ENCODE measurements at regions not wholly inside any gene's neighbourhood (a gene's known extent, or its start where the extent isn't known, plus 50 kb on each side); places are given as distances from the start of the nearest gene placed in this dataset.

DNA sequence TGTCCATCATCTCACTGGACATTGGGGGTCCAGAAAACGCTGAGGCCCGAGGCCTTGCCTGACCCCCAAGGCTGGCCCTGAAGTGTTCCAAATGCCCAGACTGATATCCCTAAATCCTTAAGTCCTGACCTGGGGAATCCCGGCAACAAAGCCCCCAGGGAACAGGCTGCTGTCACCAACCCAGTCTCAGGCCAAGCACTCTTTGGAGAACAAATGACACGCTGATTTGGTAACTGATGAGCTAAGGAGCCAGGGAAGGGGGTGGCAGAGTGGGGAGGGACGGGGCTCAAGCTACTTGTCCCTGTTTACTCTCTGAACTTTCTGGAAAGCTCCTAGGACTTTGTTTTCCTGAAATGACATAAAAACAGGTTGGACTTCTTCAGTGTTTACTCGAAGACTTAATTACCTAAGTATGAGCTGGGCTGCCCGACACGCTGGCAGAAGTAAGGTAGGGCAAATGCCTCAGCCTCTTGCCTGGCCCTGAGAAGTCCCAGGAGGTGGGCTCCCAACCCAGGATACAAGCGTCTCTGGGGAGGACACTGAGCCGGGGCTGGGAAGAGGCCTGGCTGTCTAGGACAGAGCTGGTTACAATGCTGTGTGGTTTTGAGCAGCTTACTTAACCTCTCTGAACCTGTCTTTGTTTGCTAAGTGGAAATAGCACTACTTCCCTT lies 105.5 kb upstream of the GLI2 start:
- Histone ChIP-seq H3K79me1 (ENCODE audit: insufficient read depth, low read depth, low read length, poor library complexity, severe bottlenecking) (no peaks in the 10 kb centered on the region), H3K79me2 (ENCODE audit: insufficient read depth, low read length) (no peaks in the 10 kb centered on the region), H4K20me1 (ENCODE audit: control insufficient read depth, insufficient read depth, insufficient read length) (no peaks in the 10 kb centered on the region), H3K18ac (ENCODE audit: insufficient read length, low read depth, low read length) (no peak overlapping the region), H3K4me1 (ENCODE audit: insufficient read depth, low read length) (no peaks in the 10 kb centered on the region), H3K27me3 (ENCODE audit: insufficient read depth, low read length) (no peaks in the 10 kb centered on the region), H3K4me2 (ENCODE audit: insufficient read depth, insufficient read length, low read length) (no peak overlapping the region), H3K23me2 (ENCODE audit: insufficient read length, low read depth, low read length, poor library complexity, severe bottlenecking) (no peaks in the 10 kb centered on the region), H4K8ac (replicated peaks; ENCODE audit: insufficient read length, low read depth, low read length) (no peak overlapping the region), H2AK5ac (ENCODE audit: insufficient read length, low read length) (no peak overlapping the region), H4K91ac (ENCODE audit: insufficient read length, low read depth, low read length) (no peak overlapping the region), H3K23ac (ENCODE audit: insufficient read length, low read depth, low read length) (no peak overlapping the region), H3T11ph (ENCODE audit: low read length) (no peak overlapping the region), H2BK5ac (ENCODE audit: insufficient read length, low read length) (no peak overlapping the region), H3K14ac (ENCODE audit: insufficient read depth, low read length) (no peak overlapping the region; the same call in 1 of the 2 replicates), H2BK20ac (ENCODE audit: low read depth, low read length, poor library complexity, severe bottlenecking) (no peak overlapping the region), H2BK120ac (ENCODE audit: low read depth, low read length, poor library complexity, severe bottlenecking) (no peak overlapping the region), H3K4ac (ENCODE audit: low read depth, low read length) (no peak overlapping the region), H3K56ac (ENCODE audit: insufficient read length, low read depth, low read length) (no peak overlapping the region), H2BK12ac (ENCODE audit: insufficient read length, low read depth, low read length) (no peak overlapping the region), H3K9me3 (ENCODE audit: control insufficient read depth, low read depth, low read length) (no peaks in the 10 kb centered on the region), H3K9ac (ENCODE audit: extremely low read depth, insufficient read length, low read length) (no peak overlapping the region), H2AFZ (ENCODE audit: low read length) (no peak overlapping the region), H4K5ac (ENCODE audit: insufficient read length, low read depth, low read length) (no peak overlapping the region), H2BK15ac (ENCODE audit: low read depth, low read length) (no peak overlapping the region), H3K27ac (ENCODE audit: insufficient read length, low read depth, low read length) (no peak overlapping the region)
- Mint-ChIP-seq H3K27me3 (ENCODE audit: low read depth) (peaks cover 82% of the 10 kb centered on the region), H3K4me3 (no peak overlapping the region), H3K9me3 (0 out of 5 replicates have a peak, but pooled peaks cover 0 to 5% of the 10 kb centered on the region in 2 experiments), H3K4me1 (peaks cover 3 to 6% of the 10 kb centered on the region in 2 experiments; a peak in 3 of 4 replicates), H3K27ac (no peak overlapping the region), H3K36me3 (ENCODE audit: insufficient read depth in 1 of 3, low read depth in 3 of 3) (no peaks in the 10 kb centered on the region)
- TF ChIP-seq, protein P1, sequence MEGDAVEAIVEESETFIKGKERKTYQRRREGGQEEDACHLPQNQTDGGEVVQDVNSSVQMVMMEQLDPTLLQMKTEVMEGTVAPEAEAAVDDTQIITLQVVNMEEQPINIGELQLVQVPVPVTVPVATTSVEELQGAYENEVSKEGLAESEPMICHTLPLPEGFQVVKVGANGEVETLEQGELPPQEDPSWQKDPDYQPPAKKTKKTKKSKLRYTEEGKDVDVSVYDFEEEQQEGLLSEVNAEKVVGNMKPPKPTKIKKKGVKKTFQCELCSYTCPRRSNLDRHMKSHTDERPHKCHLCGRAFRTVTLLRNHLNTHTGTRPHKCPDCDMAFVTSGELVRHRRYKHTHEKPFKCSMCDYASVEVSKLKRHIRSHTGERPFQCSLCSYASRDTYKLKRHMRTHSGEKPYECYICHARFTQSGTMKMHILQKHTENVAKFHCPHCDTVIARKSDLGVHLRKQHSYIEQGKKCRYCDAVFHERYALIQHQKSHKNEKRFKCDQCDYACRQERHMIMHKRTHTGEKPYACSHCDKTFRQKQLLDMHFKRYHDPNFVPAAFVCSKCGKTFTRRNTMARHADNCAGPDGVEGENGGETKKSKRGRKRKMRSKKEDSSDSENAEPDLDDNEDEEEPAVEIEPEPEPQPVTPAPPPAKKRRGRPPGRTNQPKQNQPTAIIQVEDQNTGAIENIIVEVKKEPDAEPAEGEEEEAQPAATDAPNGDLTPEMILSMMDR (conservative IDR thresholded peaks at IDR 0.05): no peak
- WGBS (ENCODE audit: extremely low coverage, insufficient read length, low lambda C conversion rate): no CpG with 5 or more reads among the region's 10 CpGs
- DNase-seq: no peak

Data from H9 (cell line).